ENCODE measurements at regions not wholly inside any gene's neighbourhood (a gene's known extent, or its start where the extent isn't known, plus 50 kb on each side); places are given as distances from the start of the nearest gene placed in this dataset.

DNA sequence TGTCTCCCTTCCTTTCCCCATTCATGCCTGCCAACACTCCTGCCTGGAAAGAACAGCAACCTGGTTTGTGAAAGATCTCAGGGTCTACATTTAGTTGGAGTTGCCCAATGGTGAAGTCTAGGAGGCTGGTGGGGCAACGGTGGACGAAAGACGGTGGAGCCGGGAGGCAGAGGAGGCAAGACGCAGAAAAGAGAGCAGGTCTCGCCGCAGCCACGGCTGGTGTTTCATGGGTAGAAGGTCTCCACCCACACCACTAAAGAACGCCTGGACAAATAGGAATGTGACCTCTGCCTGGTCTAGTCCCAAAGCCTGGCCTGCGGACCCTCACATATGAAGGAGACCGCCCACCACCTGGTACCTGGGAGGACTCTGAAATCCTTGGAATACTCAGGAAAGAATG is 185.6 kb downstream of the ALG10 start:
- ChIA-PET CTCF (no interaction called here), POLR2A (no interaction called here)
- DNase-seq: no peak
- TF ChIP-seq FOSL2 (IDR thresholded peaks at IDR 0.05; ENCODE audit: borderline replicate concordance, low read depth) (no peak), SIN3A (IDR thresholded peaks at IDR 0.05; ENCODE audit: borderline replicate concordance, low read depth, low read length) (no peak), GATA2 (CRISPR knock-in tag; IDR thresholded peaks at IDR 0.05) (no peak), TEAD4 (IDR thresholded peaks at IDR 0.05; ENCODE audit: borderline replicate concordance, insufficient read depth) (no peak), SMC3 (IDR thresholded peaks at IDR 0.05; ENCODE audit: low read depth, low read length) (no peak), RAD21 (IDR thresholded peaks at IDR 0.05; ENCODE audit: low read length) (no peak), JUND (IDR thresholded peaks at IDR 0.05) (no peak), RCOR1 (IDR thresholded peaks at IDR 0.05; ENCODE audit: low read length) (no peak), POLR2AphosphoS5 (IDR thresholded peaks at IDR 0.05; ENCODE audit: low read depth, low read length) (no peak), RXRA (IDR thresholded peaks at IDR 0.05; ENCODE audit: borderline replicate concordance, low read depth) (no peak), NFIC (IDR thresholded peaks at IDR 0.05; ENCODE audit: borderline replicate concordance) (no peak), ELF1 (IDR thresholded peaks at IDR 0.05) (no peak)
- TF ChIP-seq, protein P1, sequence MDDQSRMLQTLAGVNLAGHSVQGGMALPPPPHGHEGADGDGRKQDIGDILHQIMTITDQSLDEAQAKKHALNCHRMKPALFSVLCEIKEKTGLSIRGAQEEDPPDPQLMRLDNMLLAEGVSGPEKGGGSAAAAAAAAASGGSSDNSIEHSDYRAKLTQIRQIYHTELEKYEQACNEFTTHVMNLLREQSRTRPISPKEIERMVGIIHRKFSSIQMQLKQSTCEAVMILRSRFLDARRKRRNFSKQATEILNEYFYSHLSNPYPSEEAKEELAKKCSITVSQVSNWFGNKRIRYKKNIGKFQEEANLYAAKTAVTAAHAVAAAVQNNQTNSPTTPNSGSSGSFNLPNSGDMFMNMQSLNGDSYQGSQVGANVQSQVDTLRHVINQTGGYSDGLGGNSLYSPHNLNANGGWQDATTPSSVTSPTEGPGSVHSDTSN (IDR thresholded peaks at IDR 0.05): no peak
- TF ChIP-seq, protein P2, sequence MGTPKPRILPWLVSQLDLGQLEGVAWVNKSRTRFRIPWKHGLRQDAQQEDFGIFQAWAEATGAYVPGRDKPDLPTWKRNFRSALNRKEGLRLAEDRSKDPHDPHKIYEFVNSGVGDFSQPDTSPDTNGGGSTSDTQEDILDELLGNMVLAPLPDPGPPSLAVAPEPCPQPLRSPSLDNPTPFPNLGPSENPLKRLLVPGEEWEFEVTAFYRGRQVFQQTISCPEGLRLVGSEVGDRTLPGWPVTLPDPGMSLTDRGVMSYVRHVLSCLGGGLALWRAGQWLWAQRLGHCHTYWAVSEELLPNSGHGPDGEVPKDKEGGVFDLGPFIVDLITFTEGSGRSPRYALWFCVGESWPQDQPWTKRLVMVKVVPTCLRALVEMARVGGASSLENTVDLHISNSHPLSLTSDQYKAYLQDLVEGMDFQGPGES (IDR thresholded peaks at IDR 0.05; ENCODE audit: low read depth, low read length): no peak
- TF ChIP-seq, protein P3, sequence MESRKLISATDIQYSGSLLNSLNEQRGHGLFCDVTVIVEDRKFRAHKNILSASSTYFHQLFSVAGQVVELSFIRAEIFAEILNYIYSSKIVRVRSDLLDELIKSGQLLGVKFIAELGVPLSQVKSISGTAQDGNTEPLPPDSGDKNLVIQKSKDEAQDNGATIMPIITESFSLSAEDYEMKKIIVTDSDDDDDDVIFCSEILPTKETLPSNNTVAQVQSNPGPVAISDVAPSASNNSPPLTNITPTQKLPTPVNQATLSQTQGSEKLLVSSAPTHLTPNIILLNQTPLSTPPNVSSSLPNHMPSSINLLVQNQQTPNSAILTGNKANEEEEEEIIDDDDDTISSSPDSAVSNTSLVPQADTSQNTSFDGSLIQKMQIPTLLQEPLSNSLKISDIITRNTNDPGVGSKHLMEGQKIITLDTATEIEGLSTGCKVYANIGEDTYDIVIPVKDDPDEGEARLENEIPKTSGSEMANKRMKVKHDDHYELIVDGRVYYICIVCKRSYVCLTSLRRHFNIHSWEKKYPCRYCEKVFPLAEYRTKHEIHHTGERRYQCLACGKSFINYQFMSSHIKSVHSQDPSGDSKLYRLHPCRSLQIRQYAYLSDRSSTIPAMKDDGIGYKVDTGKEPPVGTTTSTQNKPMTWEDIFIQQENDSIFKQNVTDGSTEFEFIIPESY (IDR thresholded peaks at IDR 0.05; ENCODE audit: borderline replicate concordance, low read depth): no peak
- TF ChIP-seq, protein P4, sequence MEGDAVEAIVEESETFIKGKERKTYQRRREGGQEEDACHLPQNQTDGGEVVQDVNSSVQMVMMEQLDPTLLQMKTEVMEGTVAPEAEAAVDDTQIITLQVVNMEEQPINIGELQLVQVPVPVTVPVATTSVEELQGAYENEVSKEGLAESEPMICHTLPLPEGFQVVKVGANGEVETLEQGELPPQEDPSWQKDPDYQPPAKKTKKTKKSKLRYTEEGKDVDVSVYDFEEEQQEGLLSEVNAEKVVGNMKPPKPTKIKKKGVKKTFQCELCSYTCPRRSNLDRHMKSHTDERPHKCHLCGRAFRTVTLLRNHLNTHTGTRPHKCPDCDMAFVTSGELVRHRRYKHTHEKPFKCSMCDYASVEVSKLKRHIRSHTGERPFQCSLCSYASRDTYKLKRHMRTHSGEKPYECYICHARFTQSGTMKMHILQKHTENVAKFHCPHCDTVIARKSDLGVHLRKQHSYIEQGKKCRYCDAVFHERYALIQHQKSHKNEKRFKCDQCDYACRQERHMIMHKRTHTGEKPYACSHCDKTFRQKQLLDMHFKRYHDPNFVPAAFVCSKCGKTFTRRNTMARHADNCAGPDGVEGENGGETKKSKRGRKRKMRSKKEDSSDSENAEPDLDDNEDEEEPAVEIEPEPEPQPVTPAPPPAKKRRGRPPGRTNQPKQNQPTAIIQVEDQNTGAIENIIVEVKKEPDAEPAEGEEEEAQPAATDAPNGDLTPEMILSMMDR (IDR thresholded peaks at IDR 0.05): no peak
- TF ChIP-seq, protein P5, sequence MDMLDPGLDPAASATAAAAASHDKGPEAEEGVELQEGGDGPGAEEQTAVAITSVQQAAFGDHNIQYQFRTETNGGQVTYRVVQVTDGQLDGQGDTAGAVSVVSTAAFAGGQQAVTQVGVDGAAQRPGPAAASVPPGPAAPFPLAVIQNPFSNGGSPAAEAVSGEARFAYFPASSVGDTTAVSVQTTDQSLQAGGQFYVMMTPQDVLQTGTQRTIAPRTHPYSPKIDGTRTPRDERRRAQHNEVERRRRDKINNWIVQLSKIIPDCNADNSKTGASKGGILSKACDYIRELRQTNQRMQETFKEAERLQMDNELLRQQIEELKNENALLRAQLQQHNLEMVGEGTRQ (IDR thresholded peaks at IDR 0.05; ENCODE audit: borderline replicate concordance, low read depth, low read length): no peak
- 77% methylated on average over 11 of the region's 11 CpGs for WGBS (ENCODE audit: low lambda C conversion rate)
- Histone ChIP-seq H3K27me3 (ENCODE audit: insufficient read depth) (no peaks in the 10 kb centered on the region; the same call in 1 of the 2 replicates), H3K9me2 (no peaks in the 10 kb centered on the region), H3K9ac (no peak overlapping the region), H3F3A (replicated peaks; ENCODE audit: insufficient read depth) (no peaks in the 10 kb centered on the region), H3K9me3 (no peaks in the 10 kb centered on the region), H3K4me1 (ENCODE audit: control insufficient read depth in 1 of 2, insufficient read depth in 2 of 2, low read depth in 1 of 2, low read length in 1 of 2) (no peaks in the 10 kb centered on the region), H2AFZ (ENCODE audit: low read depth) (no peak overlapping the region), H3K4me2 (no peak overlapping the region), H3K36me3 (replicated peaks in 1 of 2; ENCODE audit: control insufficient read depth in 1 of 2, insufficient read depth in 2 of 2, low read length in 1 of 2) (no peaks in the 10 kb centered on the region), H3K4me3 (ENCODE audit: low read depth in 2 of 2, low read length in 1 of 2) (no peak overlapping the region), H4K20me1 (ENCODE audit: insufficient read depth) (no peaks in the 10 kb centered on the region), H3K79me2 (ENCODE audit: insufficient read depth) (no peaks in the 10 kb centered on the region), H3K27ac (ENCODE audit: low read depth in 2 of 2, low read length in 1 of 2) (no peak overlapping the region)
